ENCODE measurements at regions not wholly inside any gene's neighbourhood (a gene's known extent, or its start where the extent isn't known, plus 50 kb on each side); places are given as distances from the start of the nearest gene placed in this dataset.

- Mint-ChIP-seq H3K27me3 (ENCODE audit: insufficient read depth) (peaks cover 6% of the 10 kb centered on the region; the same call in 1 of the 2 replicates), H3K4me1 (ENCODE audit: low read depth) (peaks cover 14% of the 10 kb centered on the region; the same call in 1 of the 2 replicates), H3K4me3 (no peak overlapping the region), H3K9me3 (peaks cover 3% of the 10 kb centered on the region; the same call in 1 of the 2 replicates), H3K27ac (no peak overlapping the region; the same call in 1 of the 2 replicates), H3K36me3 (ENCODE audit: low read depth) (no peaks in the 10 kb centered on the region)
- DNase-seq = peak; percentile 44
- no peak for TF ChIP-seq CTCF (IDR thresholded peaks at IDR 0.05)
Measured at GRCh38 chr18:24876266-24876665, 415.8 kb downstream of the HRH4 start.

GRCh38 chr18:24877066-24877465 lies 416.6 kb downstream of the HRH4 start:
- no peak for TF ChIP-seq CTCF (IDR thresholded peaks at IDR 0.05)
- no peak overlapping the region for H3K27ac Mint-ChIP-seq
- H3K27me3 Mint-ChIP-seq (ENCODE audit: insufficient read depth) = peaks cover 3% of the 10 kb centered on the region; the same call in 1 of the 2 replicates
- no peak for DNase-seq
- peaks cover 3% of the 10 kb centered on the region; the same call in 1 of the 2 replicates for H3K9me3 Mint-ChIP-seq
- H3K4me1 Mint-ChIP-seq (ENCODE audit: low read depth) = peaks cover 14% of the 10 kb centered on the region; the same call in 1 of the 2 replicates
- no peaks in the 10 kb centered on the region for H3K36me3 Mint-ChIP-seq (ENCODE audit: low read depth)
- no peak overlapping the region for H3K4me3 Mint-ChIP-seq

GRCh38 chr18:24877546-24877945 lies 417.1 kb downstream of the HRH4 start:
- Mint-ChIP-seq H3K27me3 (ENCODE audit: insufficient read depth) (peaks cover 2% of the 10 kb centered on the region; the same call in 1 of the 2 replicates), H3K4me3 (no peak overlapping the region), H3K36me3 (ENCODE audit: low read depth) (no peaks in the 10 kb centered on the region), H3K4me1 (ENCODE audit: low read depth) (peaks cover 14% of the 10 kb centered on the region; the same call in 1 of the 2 replicates), H3K9me3 (peaks cover 3% of the 10 kb centered on the region; the same call in 1 of the 2 replicates), H3K27ac (no peak overlapping the region)
- DNase-seq = no peak
- TF ChIP-seq CTCF (IDR thresholded peaks at IDR 0.05) = no peak

- peaks cover 3% of the 10 kb centered on the region; the same call in 1 of the 2 replicates for H3K9me3 Mint-ChIP-seq
- H3K27ac Mint-ChIP-seq = no peak overlapping the region
- peaks cover 14% of the 10 kb centered on the region; the same call in 1 of the 2 replicates for H3K4me1 Mint-ChIP-seq (ENCODE audit: low read depth)
- peaks cover 2% of the 10 kb centered on the region; the same call in 1 of the 2 replicates for H3K27me3 Mint-ChIP-seq (ENCODE audit: insufficient read depth)
- peak; percentile 72; the same call in 1 of the 2 replicates for TF ChIP-seq CTCF (IDR thresholded peaks at IDR 0.05)
- DNase-seq = peak; percentile 46
- H3K4me3 Mint-ChIP-seq = no peak overlapping the region
- H3K36me3 Mint-ChIP-seq (ENCODE audit: low read depth) = no peaks in the 10 kb centered on the region
Measured at GRCh38 chr18:24878289-24878688, 417.9 kb downstream of the HRH4 start.

GRCh38 chr18:24885276-24885675 lies 424.8 kb downstream of the HRH4 start:
- Mint-ChIP-seq H3K4me3 (no peak overlapping the region), H3K36me3 (ENCODE audit: low read depth) (no peaks in the 10 kb centered on the region), H3K4me1 (ENCODE audit: low read depth) (no peaks in the 10 kb centered on the region), H3K27me3 (ENCODE audit: insufficient read depth) (no peaks in the 10 kb centered on the region), H3K9me3 (peaks cover 1% of the 10 kb centered on the region; the same call in 1 of the 2 replicates), H3K27ac (no peak overlapping the region)
- no peak for TF ChIP-seq CTCF (IDR thresholded peaks at IDR 0.05)
- no peak for DNase-seq

Measured in HFFc6 (cell line).